Spleen (tissue), 7 donors: ENCODE measurements at regions not wholly inside any gene's neighbourhood (a gene's known extent, or its start where the extent isn't known, plus 50 kb on each side); places are given as distances from the start of the nearest gene placed in this dataset.

Source experiments
- POLR2A ChIP-seq, 3 donors: fragments of 450-650 bp; IDR thresholded peaks; one replicate each; pipeline ENCODE4 v1.5.1; 2017; ENCODE audit warnings: antibody characterized with exemption in 3 of 3, mild to moderate bottlenecking in 1 of 3
- POLR2AphosphoS5 ChIP-seq, 3 donors: sonication (generic); formaldehyde crosslinking; IDR thresholded peaks; one replicate each; pipeline ENCODE4 v1.5.1; 2017; ENCODE audit warnings: antibody characterized with exemption in 3 of 3
- TF ChIP-seq, protein P1 (sequence below), 11 experiments: fragments of 200-600 bp in 7 of 11; fragments of 450-650 bp in 4 of 11; sonication (generic) in 4 of 11; IDR thresholded peaks in 8 of 11; conservative IDR thresholded peaks in 3 of 11; 1 replicate in 7 of 11; 2 replicates in 4 of 11; pipeline versions ENCODE4 v1.4.0 to v1.8.0; 2016 to 2021; ENCODE audit warnings: antibody characterized with exemption in 11 of 11, inconsistent platforms in 4 of 11, mild to moderate bottlenecking in 1 of 11
- donor health status: DM: no; HTN: no; CAD: no; lungs with moderate emphysema.
- donor health status: DM: no; HTN: no; CAD: no.
- donor health status: DM: no; HTN: no; CAD: no.

GRCh38 chr6:144401736-144402733 is 116.9 kb downstream of the UTRN start:
- TF ChIP-seq POLR2A (IDR thresholded peaks at IDR 0.05) (no peak), POLR2AphosphoS5 (IDR thresholded peaks at IDR 0.05) (no peak)
- TF ChIP-seq, protein P1, sequence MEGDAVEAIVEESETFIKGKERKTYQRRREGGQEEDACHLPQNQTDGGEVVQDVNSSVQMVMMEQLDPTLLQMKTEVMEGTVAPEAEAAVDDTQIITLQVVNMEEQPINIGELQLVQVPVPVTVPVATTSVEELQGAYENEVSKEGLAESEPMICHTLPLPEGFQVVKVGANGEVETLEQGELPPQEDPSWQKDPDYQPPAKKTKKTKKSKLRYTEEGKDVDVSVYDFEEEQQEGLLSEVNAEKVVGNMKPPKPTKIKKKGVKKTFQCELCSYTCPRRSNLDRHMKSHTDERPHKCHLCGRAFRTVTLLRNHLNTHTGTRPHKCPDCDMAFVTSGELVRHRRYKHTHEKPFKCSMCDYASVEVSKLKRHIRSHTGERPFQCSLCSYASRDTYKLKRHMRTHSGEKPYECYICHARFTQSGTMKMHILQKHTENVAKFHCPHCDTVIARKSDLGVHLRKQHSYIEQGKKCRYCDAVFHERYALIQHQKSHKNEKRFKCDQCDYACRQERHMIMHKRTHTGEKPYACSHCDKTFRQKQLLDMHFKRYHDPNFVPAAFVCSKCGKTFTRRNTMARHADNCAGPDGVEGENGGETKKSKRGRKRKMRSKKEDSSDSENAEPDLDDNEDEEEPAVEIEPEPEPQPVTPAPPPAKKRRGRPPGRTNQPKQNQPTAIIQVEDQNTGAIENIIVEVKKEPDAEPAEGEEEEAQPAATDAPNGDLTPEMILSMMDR (IDR thresholded peaks at IDR 0.05 in 8 of 11, conservative IDR thresholded peaks at IDR 0.05 in 3 of 11): no peak
